K562 (cell line): ENCODE measurements at regions not wholly inside any gene's neighbourhood (a gene's known extent, or its start where the extent isn't known, plus 50 kb on each side); places are given as distances from the start of the nearest gene placed in this dataset.

ENCODE experiments used
- ATAC-seq: fragments of 200-7000 bp; cut with Tn5 transposase; 3 replicates; pipeline ENCODE4 v1.9.1; 2020; ENCODE audit warnings: moderate library complexity
- BruUV-seq: library from RNA; stranded (reverse); fragments of 400-500 nt; replicated peaks from 2 replicates; lab custom pipeline; 2021; lab: Mats Ljungman, UMichigan
- CTCF ChIA-PET: fragments of 300-600 bp; formaldehyde crosslinking; extraction: SDS; loops from one replicate; lab custom pipeline; 2021; ENCODE audit warnings: low intra/inter-chr PET ratio; lab: Yijun Ruan, JAX
- POLR2A ChIA-PET: fragments of 300-600, 350-650 bp; sonication (Branson Sonifier 250); formaldehyde crosslinking; extraction: SDS; loops from one replicate; lab custom pipeline; 2021; ENCODE audit warnings: antibody characterized with exemption, inconsistent platforms; lab: Yijun Ruan, JAX
- DNase-seq, 4 experiments: peaks; one replicate each; pipeline versions ENCODE4 v3.0.0 to v3.0.0-alpha.2; 2011 to 2018; ENCODE audit warnings: low spot score in 3 of 4, mixed read lengths in 3 of 4; ENCODE audit errors: extremely low read depth in 1 of 4
- FAIRE-seq: peaks from 2 replicates; lab custom pipeline; 2011; peaks lifted over from hg19 to GRCh38; lab: Jason Lieb, UNC
- H2AFZ ChIP-seq: 2 replicates; pipeline ENCODE4 v1.6.0; 2011; ENCODE audit warnings: low read depth, low read length, control low read depth, inconsistent platforms
- H3K27ac ChIP-seq: fragments of 200-600 bp; 3 replicates; pipeline ENCODE4 v1.8.0; 2011; ENCODE audit warnings: low read depth, mild to moderate bottlenecking, control low read depth, inconsistent platforms, low read length, moderate library complexity, mixed read lengths; ENCODE audit errors: extremely low read depth
- H3K27me3 ChIP-seq, 2 experiments: fragments of 300-600 bp in 1 of 2; 2 replicates in 1 of 2; 3 replicates in 1 of 2; pipeline versions ENCODE4 v1.6.0 to v1.8.0; 2011; ENCODE audit warnings: inconsistent platforms in 2 of 2, low read length in 2 of 2, mild to moderate bottlenecking in 1 of 2, mixed read lengths in 1 of 2, moderate library complexity in 1 of 2; ENCODE audit not compliant: control insufficient read depth in 2 of 2, insufficient read depth in 2 of 2
- H3K36me3 ChIP-seq: fragments of 300-600 bp; 3 replicates; pipeline ENCODE4 v1.8.0; 2011; ENCODE audit warnings: mild to moderate bottlenecking, low read length, inconsistent platforms; ENCODE audit not compliant: control insufficient read depth, insufficient read depth
- H3K4me1 ChIP-seq, 2 experiments: fragments of 200-600 bp in 1 of 2; replicated peaks in 1 of 2; 2 replicates in 1 of 2; 3 replicates in 1 of 2; pipeline versions ENCODE4 v1.5.1 to v1.8.0; 2011; ENCODE audit warnings: inconsistent platforms in 2 of 2, low read length in 2 of 2, mild to moderate bottlenecking in 1 of 2, mixed read lengths in 1 of 2, moderate library complexity in 1 of 2; ENCODE audit not compliant: control insufficient read depth in 2 of 2, insufficient read depth in 2 of 2
- H3K4me2 ChIP-seq: 2 replicates; pipeline ENCODE4 v1.6.1; 2011; ENCODE audit warnings: low read length, control low read depth, inconsistent platforms, mixed read lengths; ENCODE audit not compliant: insufficient read depth
- H3K4me3 ChIP-seq: fragments of 200-600 bp; sonication (generic), shearing (Covaris generic); 2 replicates; pipeline ENCODE4 v1.5.1; 2016; ENCODE audit warnings: control low read depth, inconsistent platforms
- H3K79me2 ChIP-seq: fragments of 200-600 bp; 3 replicates; pipeline ENCODE4 v1.8.0; 2011; ENCODE audit warnings: low read length, inconsistent platforms; ENCODE audit not compliant: control insufficient read depth, insufficient read depth
- H3K9ac ChIP-seq, 2 experiments: 2 replicates each; pipeline versions ENCODE4 v1.6.0 to v1.6.1; 2011; ENCODE audit warnings: low read depth in 2 of 2, low read length in 2 of 2, control low read depth in 1 of 2, inconsistent platforms in 1 of 2, mild to moderate bottlenecking in 1 of 2, mixed read lengths in 1 of 2; ENCODE audit not compliant: insufficient read depth in 1 of 2
- H3K9me1 ChIP-seq: one replicate; pipeline ENCODE4 v1.6.0; 2011; ENCODE audit warnings: inconsistent platforms, mild to moderate bottlenecking, low read length, moderate library complexity; ENCODE audit not compliant: control insufficient read depth, insufficient read depth
- H3K9me3 ChIP-seq: replicated peaks from 2 replicates; pipeline ENCODE4 v1.5.1; 2011; ENCODE audit warnings: low read depth, low read length, inconsistent platforms; ENCODE audit not compliant: control insufficient read depth, insufficient read depth
- H4K20me1 ChIP-seq: replicated peaks from 2 replicates; pipeline ENCODE4 v1.6.1; 2011; ENCODE audit warnings: low read length, inconsistent platforms, mixed read lengths; ENCODE audit not compliant: control insufficient read depth, insufficient read depth
- IFI16 ChIP-seq: fragments of 250-450 bp; sonication (Bioruptor Pico); IDR thresholded peaks from 2 replicates; pipeline ENCODE4 v2.1.2; 2022; ENCODE audit warnings: mild to moderate bottlenecking, inconsistent platforms
- KLF16 ChIP-seq: IDR thresholded peaks from 2 replicates; pipeline ENCODE4 v1.6.1; 2016; ENCODE audit warnings: antibody characterized with exemption
- MAFF ChIP-seq: IDR thresholded peaks from 2 replicates; pipeline ENCODE4 v1.6.1; 2012; ENCODE audit warnings: low read length, improper control_type of control experiment
- MCM3 ChIP-seq: fragments of 450-650 bp; IDR thresholded peaks from 2 replicates; pipeline ENCODE4 v1.6.1; 2016
- POLR2AphosphoS5 ChIP-seq: IDR thresholded peaks from 2 replicates; pipeline ENCODE4 v1.6.1; 2011; ENCODE audit warnings: mild to moderate bottlenecking, low read depth, low read length, moderate library complexity; ENCODE audit not compliant: control insufficient read depth, insufficient read depth
- SMAD2 ChIP-seq: fragments of 150-350 bp; IDR thresholded peaks from 2 replicates; pipeline ENCODE4 v1.6.1; 2014; ENCODE audit warnings: low read depth, mild to moderate bottlenecking, low read length
- SMARCB1 ChIP-seq: IDR thresholded peaks from 2 replicates; pipeline ENCODE4 v1.6.1; 2011; ENCODE audit warnings: improper control_type of control experiment, low read depth; ENCODE audit not compliant: insufficient read length
- SP1 ChIP-seq: sonication (generic); formaldehyde crosslinking; IDR thresholded peaks from 2 replicates; pipeline ENCODE4 v1.8.1; 2022; ENCODE audit warnings: mild to moderate bottlenecking, missing genetic modification reagents
- SP2 ChIP-seq: IDR thresholded peaks from 2 replicates; pipeline ENCODE4 v1.6.1; 2011; ENCODE audit warnings: mild to moderate bottlenecking, low read depth, low read length, moderate library complexity; ENCODE audit not compliant: poor library complexity, severe bottlenecking; ENCODE audit errors: extremely low read depth
- ZNF146 ChIP-seq: IDR thresholded peaks from one replicate; pipeline ENCODE4 v1.6.1; 2018; ENCODE audit warnings: missing compliant biosample characterization; ENCODE audit not compliant: unreplicated experiment
- ZNF407 ChIP-seq: fragments of 450-650 bp; IDR thresholded peaks from 2 replicates; pipeline ENCODE4 v1.6.1; 2016; ENCODE audit warnings: low read depth
- ZNF583 ChIP-seq: fragments of 250-450 bp; sonication (Bioruptor Pico); IDR thresholded peaks from 2 replicates; pipeline ENCODE4 v1.4.0; 2020
- ZNF778 ChIP-seq: fragments of 450-650 bp; formaldehyde crosslinking; IDR thresholded peaks from 2 replicates; pipeline ENCODE4 v1.4.0; 2020; ENCODE audit warnings: mild to moderate bottlenecking, moderate library complexity
- WGBS: fragments of 100-300 bp; shearing (Covaris generic); methylation state at CpG from one replicate; pipeline ENCODE4 v1.1.6; 2016; ENCODE audit warnings: low coverage, mixed read lengths; ENCODE audit not compliant: insufficient coverage; ENCODE audit errors: missing lambda C conversion rate; 5-methylcytosine and 5-hydroxymethylcytosine counted together
- in situ Hi-C: fragments of 300-500 bp; cut with MboI; formaldehyde crosslinking; loops from 4 replicates; pipeline ENCODE4 v1.15.0; 2018; ENCODE audit warnings: inconsistent platforms, mixed read lengths
- intact Hi-C: fragments of 100-400 bp; cut with micrococcal nuclease; formaldehyde crosslinking; loops from 2 replicates; pipeline ENCODE4 v1.14.2; 2022
- TF ChIP-seq, protein P1 (sequence below): sonication (generic); formaldehyde crosslinking; IDR thresholded peaks from 2 replicates; pipeline ENCODE4 v1.8.1; 2023; ENCODE audit warnings: mild to moderate bottlenecking, missing genetic modification reagents

GRCh38 chr21:41562101-41563000, 54.4 kb upstream of the TMPRSS2 start:
- no peak overlapping the region for H3K4me3 ChIP-seq
- no TSS peak for BruUV-seq
- FAIRE-seq (no peak), DNase-seq (no peak), ATAC-seq (peak; percentile 25; the same call in 2 of the 3 replicates)
- POLR2A ChIA-PET = interaction anchor here (0.7 kb wide), 1 partner anchor 472 kb away, joined by 3 read pairs; no protein-coding TSS in a partner anchor
- intact Hi-C loops (no loop called here), in situ Hi-C loops (no loop called here)
- no peaks in the 10 kb centered on the region for H3K79me2 ChIP-seq
- no peak overlapping the region for H3K27ac ChIP-seq
- no peaks in the 10 kb centered on the region for H3K36me3 ChIP-seq
- H2AFZ ChIP-seq = no peak overlapping the region
- H3K4me1 ChIP-seq = no peaks in the 10 kb centered on the region
- WGBS = 3% methylated on average over 26 of the region's 26 CpGs
- H3K9me1 ChIP-seq = no peaks in the 10 kb centered on the region
- H3K9me3 ChIP-seq = no peaks in the 10 kb centered on the region
- H4K20me1 ChIP-seq = no peaks in the 10 kb centered on the region
- H3K9ac ChIP-seq = peak overlapping the region in 1 of 2 experiments; percentile 40; a peak in 2 of 4 replicates
- peaks cover 5 to 41% of the 10 kb centered on the region in 2 experiments for H3K27me3 ChIP-seq
- H3K4me2 ChIP-seq = no peak overlapping the region
- CTCF ChIA-PET = no interaction called here
- TF ChIP-seq SP2 (no peak), SMARCB1 (no peak), ZNF778 (no peak), MAFF (no peak), ZNF146 (CRISPR knock-in tag) (no peak), MCM3 (no peak), ZNF583 (CRISPR knock-in tag) (no peak), IFI16 (CRISPR knock-in tag) (no peak), ZNF407 (no peak), SMAD2 (no peak), SP1 (CRISPR knock-in tag) (no peak), KLF16 (no peak), POLR2AphosphoS5 (no peak)
- TF ChIP-seq, protein P1, sequence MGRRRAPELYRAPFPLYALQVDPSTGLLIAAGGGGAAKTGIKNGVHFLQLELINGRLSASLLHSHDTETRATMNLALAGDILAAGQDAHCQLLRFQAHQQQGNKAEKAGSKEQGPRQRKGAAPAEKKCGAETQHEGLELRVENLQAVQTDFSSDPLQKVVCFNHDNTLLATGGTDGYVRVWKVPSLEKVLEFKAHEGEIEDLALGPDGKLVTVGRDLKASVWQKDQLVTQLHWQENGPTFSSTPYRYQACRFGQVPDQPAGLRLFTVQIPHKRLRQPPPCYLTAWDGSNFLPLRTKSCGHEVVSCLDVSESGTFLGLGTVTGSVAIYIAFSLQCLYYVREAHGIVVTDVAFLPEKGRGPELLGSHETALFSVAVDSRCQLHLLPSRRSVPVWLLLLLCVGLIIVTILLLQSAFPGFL (CRISPR knock-in tag) = no peak
